HCT116 (cell line): ENCODE measurements at regions not wholly inside any gene's neighbourhood (a gene's known extent, or its start where the extent isn't known, plus 50 kb on each side); places are given as distances from the start of the nearest gene placed in this dataset.

Experiments used
- EZH2 ChIP-seq: fragments of 200-600 bp; sonication (generic); IDR thresholded peaks from 2 replicates; pipeline ENCODE4 v1.6.1; 2017; ENCODE audit warnings: antibody characterized with exemption, mixed run types
- POLR2A ChIP-seq: IDR thresholded peaks from 2 replicates; pipeline ENCODE4 v1.7.0; 2011; ENCODE audit warnings: borderline replicate concordance; ENCODE audit not compliant: insufficient read depth, insufficient read length; ENCODE audit errors: extremely low read depth
- POLR2AphosphoS5 ChIP-seq: IDR thresholded peaks from 2 replicates; pipeline ENCODE4 v1.6.1; 2011; ENCODE audit warnings: mild to moderate bottlenecking, low read depth, low read length, moderate library complexity
- RAD21 ChIP-seq: IDR thresholded peaks from 2 replicates; pipeline ENCODE4 v1.6.1; 2012; ENCODE audit warnings: low read depth, mild to moderate bottlenecking
- SP1 ChIP-seq: IDR thresholded peaks from 2 replicates; pipeline ENCODE4 v1.6.1; 2012; ENCODE audit warnings: low read depth
- ZNF274 ChIP-seq: fragments of 200-500 bp; sonication (Bioruptor generic); IDR thresholded peaks from 2 replicates; pipeline ENCODE4 v1.6.1; 2014; ENCODE audit warnings: mild to moderate bottlenecking, low read depth, low read length, inconsistent platforms
- TF ChIP-seq, protein P1 (sequence below): IDR thresholded peaks from 2 replicates; pipeline ENCODE4 v1.6.1; 2012; ENCODE audit warnings: low read depth
- TF ChIP-seq, protein P2 (sequence below), 3 experiments: fragments of 200-600 bp in 1 of 3; sonication (generic) in 1 of 3; IDR thresholded peaks in 2 of 3; conservative IDR thresholded peaks in 1 of 3; 2 replicates each; pipeline ENCODE4 v1.5.1; 2012 to 2017; ENCODE audit warnings: low read depth in 2 of 3, low read length in 2 of 3, antibody characterized with exemption in 1 of 3, borderline replicate concordance in 1 of 3, control low read depth in 1 of 3, mild to moderate bottlenecking in 1 of 3, mixed read lengths in 1 of 3, mixed run types in 1 of 3, moderate library complexity in 1 of 3; ENCODE audit not compliant: insufficient read depth in 1 of 3

DNA sequence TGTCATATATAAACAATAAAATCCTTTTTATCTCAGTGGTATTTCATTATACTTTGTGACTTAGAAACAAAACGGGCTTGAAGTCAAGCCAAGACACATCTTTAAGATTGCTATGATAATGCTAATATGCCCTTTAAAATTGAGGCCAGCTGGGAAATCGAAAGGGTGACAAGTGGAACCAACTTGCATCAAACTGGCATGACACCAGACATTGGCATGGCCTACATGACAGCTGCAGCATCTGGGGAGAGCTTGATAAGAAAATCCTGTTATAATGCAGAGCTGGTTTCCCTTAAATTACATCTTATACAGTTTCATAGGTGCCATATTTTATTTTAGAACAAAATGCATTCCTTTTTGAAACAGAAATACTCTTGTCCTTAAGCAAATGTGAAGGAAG is 325.2 kb downstream of the ZBBX start:
- TF ChIP-seq, protein P1, sequence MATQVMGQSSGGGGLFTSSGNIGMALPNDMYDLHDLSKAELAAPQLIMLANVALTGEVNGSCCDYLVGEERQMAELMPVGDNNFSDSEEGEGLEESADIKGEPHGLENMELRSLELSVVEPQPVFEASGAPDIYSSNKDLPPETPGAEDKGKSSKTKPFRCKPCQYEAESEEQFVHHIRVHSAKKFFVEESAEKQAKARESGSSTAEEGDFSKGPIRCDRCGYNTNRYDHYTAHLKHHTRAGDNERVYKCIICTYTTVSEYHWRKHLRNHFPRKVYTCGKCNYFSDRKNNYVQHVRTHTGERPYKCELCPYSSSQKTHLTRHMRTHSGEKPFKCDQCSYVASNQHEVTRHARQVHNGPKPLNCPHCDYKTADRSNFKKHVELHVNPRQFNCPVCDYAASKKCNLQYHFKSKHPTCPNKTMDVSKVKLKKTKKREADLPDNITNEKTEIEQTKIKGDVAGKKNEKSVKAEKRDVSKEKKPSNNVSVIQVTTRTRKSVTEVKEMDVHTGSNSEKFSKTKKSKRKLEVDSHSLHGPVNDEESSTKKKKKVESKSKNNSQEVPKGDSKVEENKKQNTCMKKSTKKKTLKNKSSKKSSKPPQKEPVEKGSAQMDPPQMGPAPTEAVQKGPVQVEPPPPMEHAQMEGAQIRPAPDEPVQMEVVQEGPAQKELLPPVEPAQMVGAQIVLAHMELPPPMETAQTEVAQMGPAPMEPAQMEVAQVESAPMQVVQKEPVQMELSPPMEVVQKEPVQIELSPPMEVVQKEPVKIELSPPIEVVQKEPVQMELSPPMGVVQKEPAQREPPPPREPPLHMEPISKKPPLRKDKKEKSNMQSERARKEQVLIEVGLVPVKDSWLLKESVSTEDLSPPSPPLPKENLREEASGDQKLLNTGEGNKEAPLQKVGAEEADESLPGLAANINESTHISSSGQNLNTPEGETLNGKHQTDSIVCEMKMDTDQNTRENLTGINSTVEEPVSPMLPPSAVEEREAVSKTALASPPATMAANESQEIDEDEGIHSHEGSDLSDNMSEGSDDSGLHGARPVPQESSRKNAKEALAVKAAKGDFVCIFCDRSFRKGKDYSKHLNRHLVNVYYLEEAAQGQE = no peak
- TF ChIP-seq, protein P2, sequence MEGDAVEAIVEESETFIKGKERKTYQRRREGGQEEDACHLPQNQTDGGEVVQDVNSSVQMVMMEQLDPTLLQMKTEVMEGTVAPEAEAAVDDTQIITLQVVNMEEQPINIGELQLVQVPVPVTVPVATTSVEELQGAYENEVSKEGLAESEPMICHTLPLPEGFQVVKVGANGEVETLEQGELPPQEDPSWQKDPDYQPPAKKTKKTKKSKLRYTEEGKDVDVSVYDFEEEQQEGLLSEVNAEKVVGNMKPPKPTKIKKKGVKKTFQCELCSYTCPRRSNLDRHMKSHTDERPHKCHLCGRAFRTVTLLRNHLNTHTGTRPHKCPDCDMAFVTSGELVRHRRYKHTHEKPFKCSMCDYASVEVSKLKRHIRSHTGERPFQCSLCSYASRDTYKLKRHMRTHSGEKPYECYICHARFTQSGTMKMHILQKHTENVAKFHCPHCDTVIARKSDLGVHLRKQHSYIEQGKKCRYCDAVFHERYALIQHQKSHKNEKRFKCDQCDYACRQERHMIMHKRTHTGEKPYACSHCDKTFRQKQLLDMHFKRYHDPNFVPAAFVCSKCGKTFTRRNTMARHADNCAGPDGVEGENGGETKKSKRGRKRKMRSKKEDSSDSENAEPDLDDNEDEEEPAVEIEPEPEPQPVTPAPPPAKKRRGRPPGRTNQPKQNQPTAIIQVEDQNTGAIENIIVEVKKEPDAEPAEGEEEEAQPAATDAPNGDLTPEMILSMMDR (IDR thresholded peaks at IDR 0.05 in 2 of 3, conservative IDR thresholded peaks at IDR 0.05 in 1 of 3; ENCODE audit: borderline replicate concordance in 1 of 3, insufficient read depth in 1 of 3, low read depth in 2 of 3, low read length in 2 of 3) = no peak
- no peak for TF ChIP-seq RAD21
- no peak for TF ChIP-seq SP1
- TF ChIP-seq POLR2A = no peak
- TF ChIP-seq POLR2AphosphoS5 = no peak
- no peak for TF ChIP-seq EZH2
- TF ChIP-seq ZNF274 = no peak
